Sciatic nerve (tissue), 2 donors: ENCODE measurements at regions not wholly inside any gene's neighbourhood (a gene's known extent, or its start where the extent isn't known, plus 50 kb on each side); places are given as distances from the start of the nearest gene placed in this dataset.

Source experiments
- ATAC-seq: fragments of 200-7000 bp; cut with Tn5 transposase; one replicate; pipeline ENCODE4 v1.9.1; 2020; ENCODE audit warnings: mild to moderate bottlenecking, moderate library complexity
- DNase-seq: peaks from one replicate; pipeline ENCODE4 v3.0.0-alpha.2; 2020; ENCODE audit warnings: low spot score
- intact Hi-C: fragments of 100-400 bp; cut with DNase I; formaldehyde crosslinking; loops from one replicate; pipeline ENCODE4 v1.14.2; 2022
- donor health status: DM: no; HTN: no; CAD: no.
- donor health status: DM: no; HTN: no; CAD: no.

DNA sequence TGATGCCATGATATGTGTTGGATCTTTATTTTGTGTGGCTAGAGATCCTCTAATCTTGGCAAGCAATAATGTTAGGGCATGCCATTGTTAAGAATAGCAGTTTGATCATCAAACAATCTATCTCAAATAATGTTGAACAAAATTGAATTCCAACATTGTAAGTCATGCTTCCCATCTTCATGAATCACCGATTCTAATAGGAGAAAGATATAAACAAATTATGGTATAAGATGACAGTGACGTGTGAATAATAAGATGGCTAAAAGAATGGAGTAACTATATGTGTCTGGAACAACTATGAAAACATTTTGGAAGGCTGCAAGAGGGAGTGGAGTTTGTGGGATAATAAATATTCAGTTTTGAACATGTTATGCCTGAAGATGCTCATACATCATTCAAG lies 208.4 kb downstream of the DTHD1 start:
- DNase-seq (no peak), ATAC-seq (no peak)
- intact Hi-C loops = no loop called here

DNA sequence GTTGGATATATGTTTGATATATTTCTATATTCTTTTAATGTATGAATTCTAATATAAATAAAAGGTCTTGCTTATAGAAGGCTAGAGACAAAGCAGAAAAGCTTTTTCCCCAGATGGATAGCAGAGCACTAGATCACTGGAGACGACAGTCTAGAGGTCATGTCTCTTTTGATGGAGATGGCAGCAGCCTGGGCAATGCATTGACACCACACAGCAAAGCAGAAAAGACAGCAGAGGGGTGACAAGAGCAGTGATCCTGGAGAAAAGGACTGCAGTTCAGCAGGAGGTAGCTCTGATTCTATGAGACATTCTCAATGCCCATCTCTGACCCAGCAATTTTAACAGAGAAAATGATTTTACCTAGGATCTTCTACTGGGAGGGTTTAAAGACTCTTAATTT lies 210.6 kb downstream of the DTHD1 start:
- no peak for DNase-seq
- intact Hi-C loops = no loop called here
- ATAC-seq = no peak

DNA sequence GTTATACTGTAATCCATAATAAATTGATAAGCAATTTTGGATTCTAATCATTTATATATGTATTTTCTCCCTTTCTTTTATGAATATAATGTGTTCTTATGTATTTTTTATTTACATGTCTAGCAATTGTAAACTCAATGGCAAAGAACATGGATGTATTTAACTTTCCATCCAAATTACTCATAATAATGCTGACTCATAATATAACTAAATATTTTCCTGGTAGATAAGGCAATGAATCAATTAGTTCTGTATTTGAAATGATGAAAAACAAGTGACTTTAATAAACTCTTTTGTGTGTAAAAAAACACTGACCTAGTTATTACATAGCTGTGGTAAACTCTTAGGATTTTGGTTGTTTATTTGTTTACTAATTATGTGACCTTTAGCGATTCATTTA lies 211.2 kb downstream of the DTHD1 start:
- no peak for DNase-seq
- intact Hi-C loops = no loop called here

DNA sequence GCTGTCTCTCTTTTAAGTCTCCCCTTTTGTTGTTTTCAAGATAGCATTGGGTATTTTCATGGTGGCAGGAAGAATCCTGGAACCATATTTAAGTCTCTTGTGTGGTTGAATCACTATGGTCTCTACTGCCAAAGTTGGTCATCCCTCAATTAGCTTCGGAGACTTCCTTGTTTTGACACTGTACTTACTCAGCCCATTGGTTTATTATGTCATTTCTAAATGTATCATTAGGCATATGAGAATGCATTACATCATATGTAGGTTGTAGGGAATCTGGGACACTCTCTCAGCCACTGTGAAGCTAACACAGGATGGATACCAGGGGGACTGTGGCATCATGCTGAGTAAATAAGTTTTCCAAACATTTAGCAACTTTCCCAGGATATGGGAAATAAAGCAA lies 211.8 kb downstream of the DTHD1 start:
- no peak for DNase-seq
- intact Hi-C loops = no loop called here
- ATAC-seq = no peak

More for the DNA sequence above, 211.2 kb downstream of the DTHD1 start:
- no peak for ATAC-seq

DNA sequence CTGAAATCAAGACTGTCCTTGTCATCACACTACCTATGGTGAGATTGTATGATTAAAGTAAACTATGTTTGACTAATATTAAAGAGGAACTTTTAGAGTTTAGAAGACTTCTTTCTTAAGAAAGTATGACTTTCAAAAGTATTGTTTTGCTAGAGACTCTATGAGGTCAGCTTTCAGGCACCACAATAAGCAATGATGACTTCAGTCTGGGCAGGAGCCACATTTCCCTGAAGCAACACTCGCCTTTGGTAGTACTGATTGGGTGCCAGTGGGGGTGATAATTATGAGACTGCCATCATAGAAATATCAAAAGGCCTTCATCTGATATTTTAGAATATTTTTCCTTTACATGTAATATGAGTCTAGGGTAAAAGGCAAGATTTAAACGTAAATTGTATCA lies 212.6 kb downstream of the DTHD1 start:
- ATAC-seq (no peak), DNase-seq (no peak)
- intact Hi-C loops = no loop called here

DNA sequence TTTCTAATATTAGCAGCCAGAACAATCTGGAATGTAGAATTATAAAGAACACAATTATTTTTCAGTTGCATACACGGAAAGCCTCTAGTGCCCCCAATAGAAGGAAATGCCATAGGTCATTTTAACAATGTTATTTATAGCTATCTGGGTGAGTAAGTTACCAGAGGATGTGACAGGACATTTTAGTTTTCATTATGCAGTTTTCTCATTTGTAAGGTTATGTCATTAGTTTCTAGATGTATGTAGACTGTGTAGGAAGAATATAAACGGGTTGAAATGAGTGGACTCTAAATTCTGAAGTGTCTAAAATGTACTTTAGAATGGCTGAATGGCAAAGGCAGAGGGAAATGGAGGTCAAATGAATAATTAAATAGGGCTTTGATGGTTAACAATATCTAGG lies 213.3 kb downstream of the DTHD1 start:
- ATAC-seq (no peak), DNase-seq (no peak)
- intact Hi-C loops = no loop called here

DNA sequence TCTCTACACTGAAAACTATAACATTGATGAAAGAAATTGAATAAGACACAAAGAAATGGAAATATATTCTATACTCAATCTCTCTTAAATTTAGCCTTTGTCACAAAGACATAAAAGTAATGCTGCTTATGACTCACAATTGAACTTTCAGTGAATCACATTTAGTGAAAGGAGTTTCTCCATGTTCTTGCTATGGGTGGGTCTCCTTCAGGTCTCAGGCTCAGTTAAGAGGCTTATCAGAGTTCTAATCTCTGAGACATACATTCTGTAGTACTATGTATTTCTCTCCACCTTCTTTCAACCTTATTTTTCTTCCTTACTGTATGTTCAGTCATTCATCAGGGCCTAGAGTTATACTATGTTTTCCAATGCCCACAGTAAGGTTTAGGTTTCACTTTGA lies 220.9 kb downstream of the DTHD1 start:
- ATAC-seq = no peak
- no peak for DNase-seq
- intact Hi-C loops = no loop called here

DNA sequence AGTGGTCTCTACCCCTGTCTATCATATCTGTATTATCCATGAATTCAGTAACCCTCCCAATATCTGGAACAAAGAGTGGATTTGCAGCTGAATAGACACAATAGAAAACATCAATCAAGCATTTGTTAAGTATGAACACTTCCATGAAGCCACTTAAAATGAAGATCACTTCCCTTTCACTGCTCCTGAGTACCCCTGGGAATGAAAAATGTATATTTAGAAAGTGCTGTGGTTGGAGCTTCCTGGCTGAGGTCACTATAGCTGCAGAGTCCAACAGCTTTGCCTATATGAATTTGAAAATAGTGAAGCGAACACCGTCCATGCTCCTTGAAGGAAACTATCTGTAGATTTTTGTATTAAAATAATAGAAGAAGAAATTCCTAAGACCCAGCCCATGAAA lies 227.0 kb downstream of the DTHD1 start:
- no peak for ATAC-seq
- intact Hi-C loops = no loop called here
- no peak for DNase-seq

DNA sequence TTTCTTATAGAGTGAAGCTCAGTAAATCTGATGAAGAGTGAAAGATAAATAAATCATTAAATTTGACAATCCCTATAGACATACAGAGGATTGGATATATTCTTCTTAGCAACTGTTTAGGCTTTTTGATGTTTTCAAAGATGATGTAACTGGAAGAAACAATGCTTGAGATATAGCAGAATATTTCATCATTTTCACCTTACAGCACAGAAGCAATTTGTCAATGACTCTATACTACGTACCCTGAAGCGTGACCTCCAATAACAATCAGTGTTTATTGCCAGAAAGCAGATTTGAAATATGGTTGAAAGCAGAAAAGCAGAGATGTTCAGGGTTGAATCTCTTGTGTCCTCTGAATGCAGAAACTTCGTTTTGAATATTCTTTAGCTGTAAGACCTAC lies 228.4 kb downstream of the DTHD1 start:
- ATAC-seq (no peak), DNase-seq (no peak)
- intact Hi-C loops = no loop called here

DNA sequence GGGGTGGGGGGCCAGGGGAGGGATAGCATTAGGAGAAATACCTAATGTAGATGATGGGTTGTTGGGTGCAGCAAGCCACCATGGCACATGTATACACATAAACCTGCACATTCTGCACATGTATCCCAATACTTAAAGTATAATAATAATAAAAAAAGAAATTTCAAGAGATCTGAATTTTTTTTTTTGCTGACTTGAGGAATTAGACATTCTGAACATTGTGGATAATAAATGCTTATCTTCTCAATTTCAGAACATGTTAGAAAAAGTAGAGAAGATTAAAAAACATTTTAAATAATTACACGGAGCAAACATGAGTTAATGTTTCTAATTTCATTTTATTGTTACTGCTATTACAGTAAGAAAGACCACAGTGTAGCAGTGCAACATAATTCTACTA lies 230.4 kb downstream of the DTHD1 start:
- intact Hi-C loops = no loop called here
- ATAC-seq = no peak
- DNase-seq = no peak

DNA sequence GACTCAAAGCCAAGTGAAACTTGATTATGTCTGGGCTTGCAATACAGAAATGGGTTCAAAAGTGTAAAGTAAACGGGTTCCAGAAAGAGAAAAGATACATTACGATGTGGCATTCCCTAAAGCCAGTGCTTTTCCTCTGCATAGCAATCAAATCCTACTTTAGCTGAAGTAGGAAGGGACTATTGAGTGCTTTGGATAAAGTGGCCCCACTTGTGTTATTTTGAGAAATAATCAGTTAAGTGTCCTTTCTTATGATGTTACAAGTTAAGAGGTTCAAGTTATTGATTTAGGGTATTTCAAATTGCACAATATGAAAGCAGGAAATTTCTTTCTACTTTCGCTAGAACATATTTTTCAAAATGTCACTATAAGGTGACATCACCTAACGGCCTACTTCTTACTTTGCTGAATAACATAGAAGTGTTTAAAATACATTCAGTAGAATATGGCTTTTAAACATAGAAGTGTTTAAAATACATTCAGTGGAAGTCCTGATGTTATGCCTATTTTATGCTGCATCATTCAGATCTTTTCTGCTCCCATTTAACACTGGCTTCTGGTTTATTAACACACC lies 235.2 kb downstream of the DTHD1 start:
- no peak for DNase-seq
- ATAC-seq = no peak
- intact Hi-C loops = no loop called here

DNA sequence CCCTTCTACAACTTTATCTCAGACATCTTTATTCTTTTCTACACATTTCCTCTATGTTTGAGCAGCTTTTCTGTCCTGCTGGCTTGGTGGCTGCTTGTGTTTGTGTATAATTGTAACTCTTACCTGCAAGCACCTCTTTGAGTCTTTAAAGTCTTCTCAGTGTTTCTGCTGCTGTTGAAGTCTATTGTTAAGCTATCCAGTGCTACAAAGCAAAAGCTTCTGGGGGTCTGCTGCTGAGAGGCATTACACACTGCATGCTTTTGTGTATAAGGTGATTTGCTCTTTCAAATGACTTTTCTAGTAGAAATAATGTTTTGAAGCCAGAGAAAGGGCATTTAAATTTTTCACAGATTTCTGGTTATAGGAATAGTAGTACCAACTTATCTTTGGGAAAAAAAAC lies 241.8 kb downstream of the DTHD1 start:
- ATAC-seq = no peak
- no peak for DNase-seq
- intact Hi-C loops = no loop called here

DNA sequence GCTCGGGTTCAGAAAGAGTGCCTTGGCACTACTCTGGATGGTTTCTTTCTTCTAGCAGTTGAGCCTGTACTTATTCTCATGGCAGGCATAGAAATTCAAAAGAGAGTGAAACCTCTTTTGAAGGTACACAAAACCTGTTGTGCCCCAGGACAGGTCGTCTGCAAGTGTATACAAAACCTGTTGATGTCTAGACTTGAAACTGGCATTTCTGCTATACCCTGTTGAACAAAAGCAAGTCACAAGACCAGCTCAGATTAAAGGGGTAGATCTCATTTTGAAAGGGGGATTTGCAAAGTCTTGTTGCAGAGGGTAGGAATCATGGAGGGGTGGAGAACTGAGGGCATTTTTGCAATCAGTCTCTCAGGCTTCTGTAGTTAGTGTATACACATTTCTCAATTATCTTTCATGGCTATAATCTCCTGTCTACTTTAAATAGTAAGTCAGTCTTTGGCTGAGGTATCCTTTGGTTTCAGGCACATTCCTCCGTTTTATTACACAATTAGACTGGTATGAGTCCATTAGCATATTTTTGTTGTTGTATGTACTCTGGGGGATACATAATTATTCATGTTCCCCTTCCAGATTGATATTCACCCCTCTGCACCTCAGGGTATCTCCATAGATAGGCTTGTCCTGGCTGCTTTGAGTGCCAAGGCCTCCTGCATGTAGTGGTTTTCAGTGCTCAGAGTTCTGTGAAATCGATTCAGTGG lies 251.4 kb downstream of the DTHD1 start:
- DNase-seq = no peak
- ATAC-seq = no peak

DNA sequence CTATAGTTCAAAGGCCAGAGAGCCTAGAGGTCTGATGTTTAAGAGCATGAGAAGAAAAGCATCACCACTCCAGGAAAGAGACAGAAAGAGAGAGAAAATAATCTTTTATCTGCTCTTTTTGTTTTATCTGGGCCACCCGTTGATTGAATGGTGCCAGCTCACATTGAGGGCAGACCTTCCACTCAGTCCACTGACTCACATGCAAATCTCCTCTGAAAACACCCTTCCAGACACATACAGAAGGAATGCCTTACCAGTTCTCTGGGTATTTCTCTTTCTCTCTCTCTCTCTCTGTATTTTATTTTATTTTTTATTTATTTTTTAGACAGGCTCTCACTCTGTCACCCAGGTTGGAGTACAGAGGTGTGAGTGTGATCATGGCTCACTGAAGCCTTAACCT lies 252.5 kb downstream of the DTHD1 start:
- DNase-seq (no peak), ATAC-seq (no peak)
- intact Hi-C loops = no loop called here

More for the DNA sequence above, 251.4 kb downstream of the DTHD1 start:
- intact Hi-C loops = no loop called here

DNA sequence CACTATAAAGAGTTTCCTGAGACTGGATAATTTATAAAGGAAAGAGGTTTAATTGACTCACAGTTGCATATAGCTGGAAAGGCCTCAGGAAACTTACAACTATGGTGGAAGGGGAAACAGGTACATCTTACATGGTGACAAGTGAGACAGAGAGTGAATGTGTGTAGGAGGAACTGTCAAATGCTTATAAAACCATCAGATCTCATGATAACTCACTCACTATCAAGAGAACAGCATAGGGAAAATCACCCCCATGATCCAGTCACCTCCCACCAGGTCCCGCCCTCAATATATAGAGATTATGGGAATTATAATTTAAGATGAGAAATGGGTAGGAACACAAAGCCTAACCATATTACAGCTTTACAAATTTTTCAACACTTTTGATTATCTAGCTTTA lies 266.0 kb downstream of the DTHD1 start:
- DNase-seq (no peak), ATAC-seq (no peak)
- intact Hi-C loops = no loop called here

DNA sequence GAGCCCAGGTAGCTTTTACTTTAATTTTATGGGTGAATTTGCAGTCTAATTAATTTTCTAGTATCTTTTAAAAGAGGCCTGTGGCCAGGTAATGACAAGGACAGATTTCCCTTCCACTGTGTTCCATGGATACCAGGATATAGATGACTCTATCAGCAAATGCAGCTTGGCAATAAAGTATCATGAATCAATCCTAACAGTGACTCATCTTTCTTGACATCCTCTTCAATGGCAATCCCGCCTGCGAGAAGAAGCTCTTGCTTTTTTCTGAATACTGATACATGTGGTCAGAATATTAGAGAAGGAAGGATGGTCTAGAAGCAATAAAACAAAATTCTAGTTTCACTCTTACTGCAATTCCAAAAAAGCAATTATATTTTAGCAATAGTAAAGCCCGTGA lies 267.8 kb downstream of the DTHD1 start:
- no peak for DNase-seq
- ATAC-seq = no peak
- intact Hi-C loops = no loop called here

DNA sequence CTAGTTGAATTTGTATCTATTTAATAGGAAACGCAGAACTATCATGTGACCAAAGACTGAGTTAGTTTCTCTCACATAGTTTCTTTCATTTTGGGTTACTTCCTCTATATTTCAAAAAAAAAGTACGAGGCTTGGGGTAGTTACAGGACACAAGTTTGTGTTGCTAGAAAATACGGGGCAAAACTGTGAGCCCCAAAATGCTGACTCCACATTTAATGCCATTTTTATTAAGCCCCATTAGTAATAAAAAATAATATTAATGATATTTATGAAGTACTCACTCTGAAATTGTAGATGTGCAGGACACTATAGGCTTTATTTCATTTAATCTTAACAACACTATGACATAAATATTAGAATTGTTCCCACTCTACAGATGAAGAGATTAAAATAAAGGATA lies 268.6 kb downstream of the DTHD1 start:
- intact Hi-C loops = no loop called here
- DNase-seq = no peak
- ATAC-seq = no peak

DNA sequence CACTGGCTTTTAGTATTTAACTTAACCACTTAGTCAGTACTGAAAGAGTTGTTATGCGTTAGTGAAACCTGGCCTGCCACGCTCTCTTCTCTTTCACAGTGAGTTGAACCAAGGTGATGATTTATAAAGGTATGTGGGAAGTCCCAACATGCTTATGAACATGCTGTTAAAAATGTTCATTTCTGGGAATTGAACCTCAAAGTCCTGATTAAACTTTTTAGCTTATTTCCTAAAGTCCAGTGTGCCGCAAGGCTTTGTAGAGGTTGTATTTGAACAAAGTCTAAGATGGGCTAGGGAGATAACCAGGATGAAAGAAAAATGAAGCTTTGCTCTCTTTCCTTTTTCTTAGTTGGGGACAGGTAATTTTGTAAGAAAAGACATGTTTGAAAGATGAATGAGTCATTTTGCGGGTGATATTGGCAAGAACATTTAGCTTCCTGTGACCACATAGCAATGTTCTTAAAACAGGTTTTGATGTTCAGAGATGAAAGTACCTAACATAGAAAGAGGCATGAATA lies 270.3 kb downstream of the DTHD1 start:
- intact Hi-C loops = no loop called here
- ATAC-seq = no peak
- DNase-seq = no peak

DNA sequence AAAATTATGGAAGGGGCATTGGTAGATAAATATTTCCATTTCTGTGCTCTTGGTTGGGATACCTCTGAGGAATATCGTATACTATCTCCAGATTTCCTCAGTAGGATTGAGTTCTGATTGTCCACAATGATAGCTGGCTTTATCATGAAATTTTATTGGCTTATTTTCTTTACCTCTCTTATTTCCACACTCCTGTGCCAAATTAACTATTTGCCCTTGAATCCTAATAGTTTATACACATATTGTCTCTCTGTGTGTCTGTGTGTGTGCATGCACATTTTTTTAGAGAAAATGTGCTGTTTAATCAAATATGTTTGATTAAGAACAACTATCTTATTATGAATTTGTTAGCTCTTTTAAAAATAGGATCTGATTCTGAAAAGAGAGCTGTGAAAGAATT lies 271.6 kb downstream of the DTHD1 start:
- intact Hi-C loops = no loop called here
- ATAC-seq (no peak), DNase-seq (no peak)

DNA sequence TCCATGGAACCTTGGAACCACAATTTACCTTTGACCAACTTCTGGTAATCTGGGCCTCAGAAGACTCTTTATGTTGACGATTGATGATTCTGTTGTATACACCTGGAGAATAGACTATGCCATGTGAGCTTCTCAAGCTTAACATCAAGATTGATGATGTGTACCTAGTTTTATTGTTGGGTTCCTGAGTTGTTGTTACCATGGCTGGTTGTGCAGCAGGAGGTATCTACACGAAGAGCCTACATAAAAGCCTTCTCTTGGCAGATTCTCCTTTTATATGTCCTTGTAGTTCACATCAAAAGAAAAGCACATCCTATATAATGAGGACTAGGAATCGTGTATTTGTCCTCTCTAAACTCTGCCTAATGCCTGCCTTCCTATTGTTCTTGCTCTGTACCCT lies 272.0 kb downstream of the DTHD1 start:
- DNase-seq (no peak), ATAC-seq (no peak)
- intact Hi-C loops = no loop called here

DNA sequence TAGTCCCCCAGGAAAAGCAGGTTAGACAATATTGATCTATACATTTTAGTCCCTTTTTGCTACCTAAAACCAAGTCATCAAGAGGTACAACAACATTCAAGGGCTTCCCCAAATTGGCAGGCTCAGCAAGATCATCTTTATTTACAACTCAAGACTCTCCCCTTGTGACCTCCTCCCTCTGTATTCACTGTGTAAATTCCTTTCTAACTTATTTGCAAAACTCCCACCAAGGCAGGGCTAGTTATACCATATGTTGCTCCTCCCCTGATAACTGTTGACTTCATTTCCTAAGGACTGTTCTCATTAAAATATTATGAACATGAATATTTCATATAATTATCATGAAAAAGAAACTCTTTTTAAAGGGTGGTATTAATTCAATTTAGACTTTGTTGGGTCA lies 275.6 kb downstream of the DTHD1 start:
- no peak for DNase-seq
- intact Hi-C loops = no loop called here

More for the DNA sequence above, 275.6 kb downstream of the DTHD1 start:
- ATAC-seq = no peak
